GM12865 (cell line): ENCODE measurements at regions not wholly inside any gene's neighbourhood (a gene's known extent, or its start where the extent isn't known, plus 50 kb on each side); places are given as distances from the start of the nearest gene placed in this dataset.

ENCODE experiments used
- DNase-seq: peaks from one replicate; pipeline ENCODE4 v3.0.0; 2010; ENCODE audit warnings: low read depth
- H3K4me3 ChIP-seq: 2 replicates; pipeline ENCODE4 v1.5.1; 2011; ENCODE audit warnings: mild to moderate bottlenecking, low read depth, low read length, control low read depth
- CTCF ChIP-seq: IDR thresholded peaks from 2 replicates; pipeline ENCODE4 v1.5.1; 2011; ENCODE audit warnings: low read length, control low read depth, low read depth, inconsistent platforms; ENCODE audit not compliant: insufficient read depth; ENCODE audit errors: missing control alignments

DNA sequence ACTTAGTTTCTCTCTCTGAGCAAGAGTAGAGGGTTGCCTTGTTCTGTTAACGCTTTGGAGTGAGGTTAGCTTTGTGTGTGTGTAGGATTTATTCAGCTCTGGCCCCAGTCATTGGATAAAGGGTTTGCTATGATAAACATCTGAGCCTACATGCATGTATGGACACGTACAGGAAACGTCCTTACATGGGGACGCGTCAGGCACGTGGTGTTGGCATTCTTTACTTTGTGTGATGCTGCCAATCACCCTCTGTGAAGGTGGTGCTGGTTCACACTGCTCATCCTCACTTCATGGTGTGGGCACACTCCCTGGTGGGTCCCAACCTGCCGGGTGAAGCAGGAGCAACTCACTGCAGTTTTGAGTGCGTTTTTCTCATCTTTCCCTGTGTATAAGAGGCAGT lies 53.4 kb upstream of the CD93 start:
- H3K4me3 ChIP-seq, result no peak overlapping the region
- DNase-seq, result no peak
- TF ChIP-seq CTCF, result no peak

DNA sequence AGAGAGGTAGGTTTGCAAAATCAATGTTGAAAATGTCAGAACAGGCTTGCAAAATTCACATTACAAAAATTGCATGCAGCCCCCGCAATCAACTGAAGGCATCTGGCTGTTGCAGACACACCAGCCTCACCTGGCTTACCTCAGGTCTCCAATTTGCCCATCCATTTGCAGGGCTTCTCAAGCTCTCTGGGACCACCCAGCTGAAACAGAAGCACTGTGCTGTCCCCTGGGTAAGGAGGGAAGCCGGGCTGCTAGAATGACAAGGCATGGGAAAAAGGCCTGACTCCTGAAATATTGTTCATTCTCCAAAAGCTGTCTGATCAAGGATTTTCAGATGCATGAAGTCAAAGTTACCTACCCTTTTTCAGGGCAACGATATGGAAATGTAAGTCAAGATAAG lies 52.6 kb upstream of the CD93 start:
- no peak overlapping the region for H3K4me3 ChIP-seq
- TF ChIP-seq CTCF, result no peak
- no peak for DNase-seq

- DNase-seq, result no peak
- TF ChIP-seq CTCF, result no peak
- no peak overlapping the region for H3K4me3 ChIP-seq
These were observed 52.1 kb upstream of the CD93 start for GRCh38 chr20:23138226-23138625.

- DNase-seq, result no peak
- no peak overlapping the region for H3K4me3 ChIP-seq
- TF ChIP-seq CTCF, result no peak
These were observed 51.0 kb upstream of the CD93 start for GRCh38 chr20:23136893-23137745.

DNA sequence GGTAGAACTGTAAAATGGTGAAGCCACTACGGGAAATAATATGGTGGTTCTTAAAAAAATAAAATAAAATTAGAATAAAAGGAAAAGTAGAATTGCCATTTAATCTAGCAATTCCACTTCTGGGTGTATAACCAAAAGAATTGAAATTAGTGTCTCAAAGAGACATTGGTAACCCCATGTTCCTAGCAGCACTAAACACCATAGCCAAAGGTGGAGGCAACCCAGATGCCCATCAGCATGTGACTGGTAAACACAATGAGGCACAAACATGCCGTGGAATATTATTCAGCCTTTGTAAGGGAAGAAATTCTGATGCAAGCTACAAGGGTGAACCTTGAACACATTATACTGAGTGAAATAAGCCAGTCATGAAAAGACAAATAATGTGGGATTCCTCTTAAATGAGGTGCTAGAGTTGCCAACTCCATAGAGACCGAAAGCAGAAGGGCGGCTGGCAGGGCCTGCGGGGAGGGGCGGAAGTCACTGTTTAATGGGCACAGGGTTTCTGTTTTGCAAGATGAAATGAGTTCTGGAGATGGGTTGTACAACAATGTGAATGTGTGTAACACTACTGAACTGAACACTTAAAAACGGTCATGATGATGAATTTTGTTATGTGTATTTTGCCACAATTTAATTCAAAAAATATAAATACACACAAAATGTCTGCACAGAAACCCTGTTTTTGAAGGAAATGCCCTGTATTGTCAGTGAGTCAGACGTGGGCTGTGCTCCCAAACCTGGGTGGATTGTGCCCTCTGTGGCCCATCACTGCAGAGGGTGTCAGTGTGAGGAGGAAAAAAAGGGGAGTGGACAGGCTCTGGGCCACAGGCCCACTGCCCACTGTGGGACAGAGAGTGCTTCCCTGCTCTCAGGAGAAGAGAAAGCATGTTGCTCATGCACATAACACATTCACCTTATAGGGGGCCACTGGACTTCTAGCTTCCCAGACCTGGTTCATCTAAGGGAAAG lies 49.6 kb upstream of the CD93 start:
- DNase-seq, result no peak
- no peak for TF ChIP-seq CTCF
- H3K4me3 ChIP-seq, result no peak overlapping the region
